Coronary artery (tissue), 2 donors: ENCODE measurements at regions not wholly inside any gene's neighbourhood (a gene's known extent, or its start where the extent isn't known, plus 50 kb on each side); places are given as distances from the start of the nearest gene placed in this dataset.
A peak's percentile ranks its signal among the peaks of the same experiment; 100 is the strongest.

Experiments
- DNase-seq: peaks from one replicate; pipeline ENCODE4 v3.0.0-alpha.2; 2017; ENCODE audit warnings: low spot score
- H3K27ac ChIP-seq, 2 donors: fragments of 200-600 bp; sonication (generic); one replicate each; pipeline ENCODE4 v1.5.1; 2016 to 2019
- H3K4me3 ChIP-seq: fragments of 200-600 bp; sonication (generic); 2 replicates; pipeline ENCODE4 v1.5.1; 2016; ENCODE audit warnings: mild to moderate bottlenecking, moderate library complexity
- CTCF ChIP-seq: fragments of 200-600 bp; sonication (generic); IDR thresholded peaks from one replicate; pipeline ENCODE4 v1.5.1; 2019; ENCODE audit warnings: antibody characterized with exemption

- no peak for TF ChIP-seq CTCF
- no peak for DNase-seq
- H3K4me3 ChIP-seq = no peak overlapping the region
- H3K27ac ChIP-seq = no peak overlapping the region
Observed at GRCh38 chr13:73664851-73665250, 469.4 kb downstream of the KLF12 start.

GRCh38 chr13:73662833-73663232 lies 471.4 kb downstream of the KLF12 start:
- Histone ChIP-seq H3K27ac (no peak overlapping the region), H3K4me3 (no peak overlapping the region)
- no peak for DNase-seq
- TF ChIP-seq CTCF = no peak

GRCh38 chr13:73661687-73662425 lies 472.3 kb downstream of the KLF12 start:
- Histone ChIP-seq H3K4me3 (no peak overlapping the region), H3K27ac (no peak overlapping the region)
- TF ChIP-seq CTCF = no peak
- DNase-seq = no peak

GRCh38 chr13:73661066-73661465 lies 473.1 kb downstream of the KLF12 start:
- no peak overlapping the region for H3K4me3 ChIP-seq
- DNase-seq = no peak
- H3K27ac ChIP-seq = no peak overlapping the region
- TF ChIP-seq CTCF = no peak

- no peak overlapping the region for H3K4me3 ChIP-seq
- DNase-seq = no peak
- no peak overlapping the region for H3K27ac ChIP-seq
- no peak for TF ChIP-seq CTCF
Observed at GRCh38 chr13:73658639-73659038, 475.6 kb downstream of the KLF12 start.

GRCh38 chr13:73657821-73658540 lies 476.2 kb downstream of the KLF12 start:
- Histone ChIP-seq H3K4me3 (peak overlapping the region; percentile 4), H3K27ac (no peak overlapping the region)
- DNase-seq = no peak
- TF ChIP-seq CTCF = no peak

- Histone ChIP-seq H3K4me3 (no peak overlapping the region), H3K27ac (no peak overlapping the region)
- TF ChIP-seq CTCF = no peak
- DNase-seq = no peak
Observed at GRCh38 chr13:73656863-73657262, 477.3 kb downstream of the KLF12 start.
